Esophagus muscularis mucosa (tissue), 4 donors: ENCODE measurements at regions not wholly inside any gene's neighbourhood (a gene's known extent, or its start where the extent isn't known, plus 50 kb on each side); places are given as distances from the start of the nearest gene placed in this dataset.

Source experiments
- DNase-seq: peaks from one replicate; pipeline ENCODE4 v3.0.0-alpha.2; 2017; ENCODE audit errors: extremely low spot score
- H3K27ac ChIP-seq, 4 donors: fragments of 200-600 bp; sonication (generic); replicated peaks in 1 of 4; 1 replicate in 3 of 4; 2 replicates in 1 of 4; pipeline ENCODE4 v1.5.1; 2016 to 2019; ENCODE audit warnings: mild to moderate bottlenecking in 1 of 4
- H3K27me3 ChIP-seq, 4 donors: fragments of 200-600 bp; sonication (generic); one replicate each; pipeline versions ENCODE4 v1.5.1 to v1.6.0; 2016 to 2019
- H3K36me3 ChIP-seq, 4 donors: fragments of 200-600 bp; sonication (generic); one replicate each; pipeline ENCODE4 v1.5.1; 2016 to 2019
- H3K4me1 ChIP-seq, 4 donors: fragments of 200-600 bp; sonication (generic); one replicate each; pipeline ENCODE4 v1.5.1; 2016 to 2019
- H3K4me3 ChIP-seq, 4 donors: fragments of 200-600 bp; sonication (generic); 1 replicate in 2 of 4; 2 replicates in 2 of 4; pipeline ENCODE4 v1.5.1; 2016 to 2019; ENCODE audit warnings: mild to moderate bottlenecking in 4 of 4, moderate library complexity in 1 of 4
- H3K9me3 ChIP-seq, 4 donors: fragments of 200-600 bp; sonication (generic); 1 replicate in 3 of 4; 2 replicates in 1 of 4; pipeline ENCODE4 v1.5.1; 2016 to 2019
- EP300 ChIP-seq: sonication (generic); formaldehyde crosslinking; IDR thresholded peaks from one replicate; pipeline ENCODE4 v1.6.1; 2017; ENCODE audit warnings: antibody characterized with exemption
- POLR2A ChIP-seq: fragments of 450-650 bp; IDR thresholded peaks from one replicate; pipeline ENCODE4 v1.6.1; 2017; ENCODE audit warnings: antibody characterized with exemption, moderate library complexity, mild to moderate bottlenecking, low read depth
- POLR2AphosphoS5 ChIP-seq, 2 donors: sonication (generic); formaldehyde crosslinking; IDR thresholded peaks; one replicate each; pipeline ENCODE4 v1.6.1; 2017; ENCODE audit warnings: antibody characterized with exemption in 2 of 2
- WGBS: methylation state at CpG from one replicate; pipeline ENCODE4 v1.1.5; 2018; 5-methylcytosine and 5-hydroxymethylcytosine counted together
- intact Hi-C: fragments of 100-400 bp; cut with DNase I; formaldehyde crosslinking; loops from one replicate; pipeline ENCODE4 v1.15.1; 2023
- TF ChIP-seq, protein P1 (sequence below), 3 experiments: fragments of 200-600 bp in 2 of 3; fragments of 450-650 bp in 1 of 3; sonication (generic) in 2 of 3; IDR thresholded peaks; one replicate each; pipeline ENCODE4 v1.5.1; 2017 to 2019; ENCODE audit warnings: antibody characterized with exemption in 3 of 3, mild to moderate bottlenecking in 2 of 3, moderate library complexity in 1 of 3

- H3K4me1 ChIP-seq, result peaks cover 4 to 14% (median 11%) of the 10 kb centered on the region in 4 donors
- H3K4me3 ChIP-seq, result no peak overlapping the region
- H3K9me3 ChIP-seq, result no peaks in the 10 kb centered on the region
- no peak for DNase-seq
- no peak overlapping the region for H3K27ac ChIP-seq
- H3K27me3 ChIP-seq, result peaks cover 0 to under 1% (median 0%) of the 10 kb centered on the region in 4 donors
- no peaks in the 10 kb centered on the region for H3K36me3 ChIP-seq
- WGBS, result 91% methylated on average over 1 of the region's 1 CpG
- intact Hi-C loops, result no loop called here
- TF ChIP-seq POLR2AphosphoS5 (IDR thresholded peaks at IDR 0.05), result no peak
- TF ChIP-seq EP300, result no peak
- TF ChIP-seq, protein P1, sequence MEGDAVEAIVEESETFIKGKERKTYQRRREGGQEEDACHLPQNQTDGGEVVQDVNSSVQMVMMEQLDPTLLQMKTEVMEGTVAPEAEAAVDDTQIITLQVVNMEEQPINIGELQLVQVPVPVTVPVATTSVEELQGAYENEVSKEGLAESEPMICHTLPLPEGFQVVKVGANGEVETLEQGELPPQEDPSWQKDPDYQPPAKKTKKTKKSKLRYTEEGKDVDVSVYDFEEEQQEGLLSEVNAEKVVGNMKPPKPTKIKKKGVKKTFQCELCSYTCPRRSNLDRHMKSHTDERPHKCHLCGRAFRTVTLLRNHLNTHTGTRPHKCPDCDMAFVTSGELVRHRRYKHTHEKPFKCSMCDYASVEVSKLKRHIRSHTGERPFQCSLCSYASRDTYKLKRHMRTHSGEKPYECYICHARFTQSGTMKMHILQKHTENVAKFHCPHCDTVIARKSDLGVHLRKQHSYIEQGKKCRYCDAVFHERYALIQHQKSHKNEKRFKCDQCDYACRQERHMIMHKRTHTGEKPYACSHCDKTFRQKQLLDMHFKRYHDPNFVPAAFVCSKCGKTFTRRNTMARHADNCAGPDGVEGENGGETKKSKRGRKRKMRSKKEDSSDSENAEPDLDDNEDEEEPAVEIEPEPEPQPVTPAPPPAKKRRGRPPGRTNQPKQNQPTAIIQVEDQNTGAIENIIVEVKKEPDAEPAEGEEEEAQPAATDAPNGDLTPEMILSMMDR (IDR thresholded peaks at IDR 0.05), result no peak
- TF ChIP-seq POLR2A, result no peak
Measured at GRCh38 chr6:159109391-159109790, 59.8 kb upstream of the FNDC1 start.

DNA sequence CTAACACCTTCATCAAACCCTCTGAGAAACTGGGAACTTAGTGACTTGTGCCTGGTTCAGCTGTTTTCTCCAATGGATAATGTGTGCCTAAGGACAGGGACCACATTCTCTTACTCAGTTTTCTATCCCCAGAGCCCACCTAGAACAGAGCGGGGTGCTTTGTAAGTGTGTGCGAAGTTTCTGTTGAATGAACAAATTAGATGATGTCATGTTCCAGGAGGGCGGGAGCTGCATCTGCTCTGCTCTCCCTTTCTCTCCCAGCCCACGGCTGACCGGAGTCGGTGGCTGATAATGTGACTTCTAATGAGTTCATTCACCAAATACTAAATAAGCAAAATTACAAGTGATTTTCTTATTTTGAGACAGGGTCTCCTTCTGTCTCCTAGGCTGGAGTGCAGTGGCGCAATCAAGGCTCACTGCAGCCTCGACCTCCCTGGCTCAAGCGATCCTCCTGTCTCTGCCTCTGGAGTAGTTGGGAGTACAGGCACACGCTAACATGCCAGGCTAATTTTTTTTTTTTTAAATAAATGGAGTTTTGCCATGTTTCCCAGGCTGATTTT lies 60.7 kb upstream of the FNDC1 start:
- DNase-seq, result no peak
- Histone ChIP-seq H3K4me3 (no peak overlapping the region), H3K27ac (no peak overlapping the region), H3K36me3 (no peaks in the 10 kb centered on the region), H3K4me1 (peaks cover 11 to 21% (median 18%) of the 10 kb centered on the region in 4 donors), H3K9me3 (no peaks in the 10 kb centered on the region), H3K27me3 (peaks cover 0 to 10% (median 0%) of the 10 kb centered on the region in 4 donors)
- WGBS, result 96% methylated on average over 10 of the region's 10 CpGs
- intact Hi-C loops, result no loop called here
- TF ChIP-seq, protein P1 (IDR thresholded peaks at IDR 0.05), result no peak
- no peak for TF ChIP-seq POLR2AphosphoS5 (IDR thresholded peaks at IDR 0.05)
- no peak for TF ChIP-seq POLR2A
- TF ChIP-seq EP300, result no peak

- Histone ChIP-seq H3K4me1 (peaks cover 11 to 21% (median 18%) of the 10 kb centered on the region in 4 donors), H3K27me3 (peaks cover 0 to 12% (median 0%) of the 10 kb centered on the region in 4 donors), H3K27ac (no peak overlapping the region), H3K9me3 (no peaks in the 10 kb centered on the region), H3K36me3 (no peaks in the 10 kb centered on the region), H3K4me3 (peak overlapping the region in 1 of 4 donors; percentile 7)
- TF ChIP-seq, protein P1 (IDR thresholded peaks at IDR 0.05), result no peak
- TF ChIP-seq EP300, result no peak
- no peak for TF ChIP-seq POLR2A
- no peak for TF ChIP-seq POLR2AphosphoS5 (IDR thresholded peaks at IDR 0.05)
- intact Hi-C loops, result no loop called here
- WGBS, result 69% methylated on average over 19 of the region's 19 CpGs
- no peak for DNase-seq
Measured at GRCh38 chr6:159107451-159108260, 61.5 kb upstream of the FNDC1 start.

GRCh38 chr6:159106627-159107241 lies 61.9 kb upstream of the TAGAP start:
- intact Hi-C loops, result no loop called here

DNA sequence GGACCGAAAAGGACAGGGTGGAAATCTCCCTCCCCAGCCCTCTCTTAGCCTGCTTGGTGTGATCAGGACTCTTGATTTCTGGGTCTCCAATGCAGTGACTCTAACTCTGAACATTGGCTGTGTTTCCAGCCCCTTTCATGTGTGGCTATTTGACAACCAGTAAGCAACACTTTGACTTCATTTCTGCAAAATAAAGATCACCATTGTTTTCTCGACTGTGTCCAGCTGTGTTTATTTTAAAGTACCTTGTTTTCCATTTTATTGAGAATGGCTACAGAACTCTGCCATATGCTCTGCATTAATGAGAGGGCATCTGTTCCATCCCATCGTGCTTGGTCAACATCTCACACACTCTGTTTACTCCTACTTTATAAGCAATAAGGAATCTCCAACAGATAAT lies 60.9 kb upstream of the TAGAP start:
- 83% methylated on average over 3 of the region's 3 CpGs for WGBS
- TF ChIP-seq POLR2A (no peak), EP300 (no peak), POLR2AphosphoS5 (IDR thresholded peaks at IDR 0.05) (no peak)
- TF ChIP-seq, protein P1 (IDR thresholded peaks at IDR 0.05), result no peak
- no peak overlapping the region for H3K4me3 ChIP-seq
- peaks cover 11 to 21% (median 18%) of the 10 kb centered on the region in 4 donors for H3K4me1 ChIP-seq
- H3K27ac ChIP-seq, result no peak overlapping the region
- H3K9me3 ChIP-seq, result no peaks in the 10 kb centered on the region
- no peaks in the 10 kb centered on the region for H3K36me3 ChIP-seq
- intact Hi-C loops, result no loop called here
- no peak for DNase-seq
- H3K27me3 ChIP-seq, result peaks cover 0 to 12% (median 0%) of the 10 kb centered on the region in 4 donors

More at GRCh38 chr6:159106627-159107241, 61.9 kb upstream of the TAGAP start:
- Histone ChIP-seq H3K9me3 (no peaks in the 10 kb centered on the region), H3K27me3 (peaks cover 0 to 12% (median 0%) of the 10 kb centered on the region in 4 donors), H3K4me3 (peak overlapping the region in 2 of 4 donors; percentile 7 to 22), H3K36me3 (no peaks in the 10 kb centered on the region), H3K4me1 (peaks cover 11 to 21% (median 18%) of the 10 kb centered on the region in 4 donors), H3K27ac (no peak overlapping the region)
- DNase-seq, result no peak
- no peak for TF ChIP-seq EP300
- 53% methylated on average over 7 of the region's 7 CpGs for WGBS
